RWPE1 (cell line): ENCODE measurements at regions not wholly inside any gene's neighbourhood (a gene's known extent, or its start where the extent isn't known, plus 50 kb on each side); places are given as distances from the start of the nearest gene placed in this dataset.

Experiments
- CTCF ChIA-PET: fragments of 350-600 bp; sonication (Branson Sonifier 250); formaldehyde crosslinking; extraction: SDS; loops from one replicate; lab custom pipeline; 2021; lab: Yijun Ruan, JAX
- POLR2A ChIA-PET: fragments of 400-600 bp; formaldehyde crosslinking; extraction: SDS; loops from one replicate; lab custom pipeline; 2020; ENCODE audit warnings: antibody characterized with exemption; ENCODE audit not compliant: low non-redundant PET; lab: Yijun Ruan, JAX
- DNase-seq: peaks from one replicate; pipeline ENCODE4 v3.0.0; 2012; ENCODE audit warnings: low spot score
- H3K27ac ChIP-seq: fragments of 450-650 bp; 2 replicates; pipeline ENCODE4 v1.5.1; 2017
- CTCF ChIP-seq: fragments of 450-650 bp; conservative IDR thresholded peaks from 2 replicates; pipeline ENCODE4 v1.5.1; 2017; ENCODE audit warnings: low read depth, mild to moderate bottlenecking

- POLR2A ChIA-PET: no interaction called here
- CTCF ChIA-PET: interaction anchor here (0.9 kb wide), 1 partner anchor 1014 kb away, joined by 4 read pairs; no protein-coding TSS in a partner anchor
- TF ChIP-seq CTCF: no peak
- peak; percentile 41 for DNase-seq
- H3K27ac ChIP-seq: peak overlapping the region; percentile 13; the same call in 1 of the 2 replicates
These were observed 604.9 kb upstream of the CFAP20DC start for GRCh38 chr3:59654480-59655417.

DNA sequence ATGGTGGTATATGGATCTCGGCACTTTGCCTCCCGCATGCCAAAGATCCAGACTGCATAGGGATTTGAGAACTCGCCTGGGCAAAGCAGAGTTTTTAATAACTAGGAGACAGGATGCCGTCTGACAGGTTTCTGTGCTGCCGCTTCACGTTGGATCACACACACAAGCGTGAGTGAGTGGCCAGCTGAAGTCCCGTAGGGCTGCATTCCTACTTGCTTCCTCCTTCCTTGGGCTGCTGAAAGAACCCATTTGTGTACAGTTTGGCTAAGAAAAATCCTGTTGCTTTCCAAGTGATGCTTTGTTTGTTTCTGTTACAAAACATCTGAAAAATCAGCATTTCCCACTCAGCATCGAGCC is 604.3 kb upstream of the CFAP20DC start:
- peak; percentile 20 for DNase-seq
- ChIA-PET CTCF (no interaction called here), POLR2A (no interaction called here)
- no peak for TF ChIP-seq CTCF
- H3K27ac ChIP-seq: no peak overlapping the region

- ChIA-PET CTCF (no interaction called here), POLR2A (no interaction called here)
- TF ChIP-seq CTCF: no peak
- no peak overlapping the region for H3K27ac ChIP-seq
- DNase-seq: no peak
These were observed 603.7 kb upstream of the CFAP20DC start for GRCh38 chr3:59653405-59654122.

DNA sequence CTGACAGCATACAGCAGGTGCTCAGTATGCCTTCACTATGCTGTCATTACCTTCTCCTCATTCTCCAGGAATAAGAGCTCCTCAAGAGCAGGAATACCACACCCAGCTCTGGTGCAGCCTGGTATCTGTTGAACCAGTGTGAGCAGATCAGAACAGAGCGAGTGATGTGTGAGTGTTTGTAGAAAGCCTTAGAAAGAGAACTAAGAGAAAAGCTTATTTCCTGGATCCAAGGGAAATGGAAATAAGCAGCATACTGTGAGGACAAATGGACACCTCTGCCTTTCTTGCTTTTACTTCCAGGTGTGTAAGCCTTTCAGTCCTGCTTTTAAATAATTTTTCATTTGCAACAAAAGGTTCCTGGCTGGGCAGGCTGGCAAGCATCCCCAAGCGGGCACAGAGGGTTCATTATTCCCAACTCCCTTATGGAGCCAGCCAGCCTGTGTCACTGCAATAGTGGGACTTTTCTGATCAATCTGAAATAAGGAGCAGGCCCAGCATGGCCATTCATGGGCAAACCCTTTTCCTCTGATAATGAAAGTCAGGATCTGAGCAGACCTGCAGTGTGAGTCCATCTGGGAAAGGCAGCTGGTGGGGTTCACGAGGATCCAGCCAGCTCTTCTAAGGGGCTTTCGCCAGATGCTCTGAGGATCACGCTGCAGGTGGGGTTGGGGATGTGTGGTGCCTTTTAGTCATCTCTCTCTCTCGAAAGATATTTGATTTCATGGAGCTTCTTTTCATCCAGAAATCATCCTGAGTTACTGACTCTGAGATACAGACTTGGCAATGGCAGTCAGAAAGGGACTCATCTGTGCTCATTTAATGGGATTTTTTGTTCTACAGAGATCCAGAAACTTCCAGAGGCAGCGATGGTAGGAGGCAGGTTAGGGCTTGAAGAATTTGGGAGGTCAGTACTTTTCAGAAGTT is 594.9 kb upstream of the CFAP20DC start:
- TF ChIP-seq CTCF: no peak
- POLR2A ChIA-PET: no interaction called here
- CTCF ChIA-PET: no interaction called here
- no peak overlapping the region for H3K27ac ChIP-seq
- no peak for DNase-seq

DNA sequence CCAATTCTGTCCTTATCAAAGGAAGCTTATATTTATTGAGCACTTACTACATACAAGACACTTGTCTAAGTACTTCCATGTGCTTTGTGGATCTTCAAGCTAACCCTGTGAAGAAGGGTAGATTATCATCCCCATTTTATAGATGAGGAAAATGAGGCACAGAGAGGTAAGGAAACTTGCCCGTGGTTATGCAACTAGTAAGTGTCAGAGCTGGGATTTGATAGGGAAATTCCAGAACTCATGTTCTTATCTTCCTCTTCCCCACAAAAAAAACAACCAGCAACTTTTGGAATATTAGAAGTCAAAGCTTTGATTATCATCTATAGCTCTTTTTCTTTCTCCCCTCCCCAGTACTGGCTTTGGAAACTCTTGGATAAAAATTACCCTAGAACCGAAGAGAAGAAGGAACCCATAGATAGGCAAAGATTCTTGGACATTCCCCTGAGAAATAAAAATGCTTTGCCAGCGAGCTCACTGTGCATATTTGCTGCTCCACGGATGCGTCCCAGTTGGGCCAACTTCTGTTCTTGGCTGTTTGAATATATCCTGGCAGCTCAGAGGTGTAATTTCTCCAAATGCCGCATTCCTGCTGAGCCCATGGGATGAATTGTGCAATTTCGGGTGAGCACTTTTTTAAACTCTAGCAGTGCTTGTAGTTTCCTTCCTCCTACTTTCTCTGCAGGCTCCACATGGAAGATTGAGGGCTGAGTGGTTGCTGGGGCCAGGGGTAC is 591.5 kb upstream of the CFAP20DC start:
- no peak for TF ChIP-seq CTCF
- ChIA-PET POLR2A (no interaction called here), CTCF (no interaction called here)
- no peak for DNase-seq
- no peak overlapping the region for H3K27ac ChIP-seq
